Osteocyte (in vitro differentiated cells): ENCODE measurements at regions not wholly inside any gene's neighbourhood (a gene's known extent, or its start where the extent isn't known, plus 50 kb on each side); places are given as distances from the start of the nearest gene placed in this dataset.

Experiments used
- DNase-seq: peaks from one replicate; pipeline ENCODE4 v3.0.0; 2021; ENCODE audit warnings: mixed read lengths; ENCODE audit not compliant: unreplicated experiment; ENCODE audit errors: extremely low spot score
- H3K27ac Mint-ChIP-seq: one replicate; pipeline ENCODE4 v1.8.0; 2021; ENCODE audit warnings: mild to moderate bottlenecking, mixed read lengths; ENCODE audit not compliant: unreplicated experiment
- H3K27me3 Mint-ChIP-seq: one replicate; pipeline ENCODE4 v1.8.0; 2021; ENCODE audit warnings: mixed read lengths; ENCODE audit not compliant: unreplicated experiment
- H3K36me3 Mint-ChIP-seq: one replicate; pipeline ENCODE4 v1.8.0; 2021; ENCODE audit warnings: mixed read lengths; ENCODE audit not compliant: unreplicated experiment
- H3K4me1 Mint-ChIP-seq: one replicate; pipeline ENCODE4 v1.8.0; 2021; ENCODE audit warnings: mixed read lengths; ENCODE audit not compliant: unreplicated experiment
- H3K4me3 Mint-ChIP-seq: one replicate; pipeline ENCODE4 v1.8.0; 2021; ENCODE audit warnings: mild to moderate bottlenecking, moderate library complexity, mixed read lengths; ENCODE audit not compliant: unreplicated experiment
- H3K9me3 Mint-ChIP-seq: one replicate; pipeline ENCODE4 v1.8.0; 2021; ENCODE audit warnings: mixed read lengths; ENCODE audit not compliant: unreplicated experiment
- TF ChIP-seq, protein P1 (sequence below): fragments of 200-600 bp; sonication (generic); IDR thresholded peaks from 2 replicates; pipeline ENCODE4 v1.5.0; 2021; ENCODE audit warnings: antibody characterized with exemption, mild to moderate bottlenecking, moderate library complexity

DNA sequence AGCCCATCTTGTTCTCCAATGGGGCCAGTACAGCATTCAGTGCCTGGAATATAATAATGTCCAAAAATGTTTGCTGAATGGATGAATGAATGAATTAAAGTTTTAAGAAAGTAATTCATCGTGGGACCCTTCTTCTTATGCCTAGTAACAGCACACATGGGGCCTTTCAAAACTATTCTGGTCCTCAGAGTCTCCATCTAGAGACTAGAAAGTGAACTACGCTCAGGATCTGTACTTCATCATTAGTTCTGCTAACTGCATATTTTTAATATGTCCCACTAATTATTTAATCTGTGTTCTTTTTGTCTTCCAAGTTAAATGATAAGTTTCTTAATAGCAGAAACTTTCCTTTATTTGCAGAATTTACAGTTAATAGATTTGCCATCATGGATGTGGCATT, 172.5 kb downstream of the SMAD2 start:
- H3K27ac Mint-ChIP-seq = no peak overlapping the region
- H3K4me3 Mint-ChIP-seq = no peak overlapping the region
- peaks cover 13% of the 10 kb centered on the region for H3K9me3 Mint-ChIP-seq
- peaks cover 3% of the 10 kb centered on the region for H3K36me3 Mint-ChIP-seq
- H3K4me1 Mint-ChIP-seq = no peaks in the 10 kb centered on the region
- peaks cover 22% of the 10 kb centered on the region for H3K27me3 Mint-ChIP-seq
- TF ChIP-seq, protein P1, sequence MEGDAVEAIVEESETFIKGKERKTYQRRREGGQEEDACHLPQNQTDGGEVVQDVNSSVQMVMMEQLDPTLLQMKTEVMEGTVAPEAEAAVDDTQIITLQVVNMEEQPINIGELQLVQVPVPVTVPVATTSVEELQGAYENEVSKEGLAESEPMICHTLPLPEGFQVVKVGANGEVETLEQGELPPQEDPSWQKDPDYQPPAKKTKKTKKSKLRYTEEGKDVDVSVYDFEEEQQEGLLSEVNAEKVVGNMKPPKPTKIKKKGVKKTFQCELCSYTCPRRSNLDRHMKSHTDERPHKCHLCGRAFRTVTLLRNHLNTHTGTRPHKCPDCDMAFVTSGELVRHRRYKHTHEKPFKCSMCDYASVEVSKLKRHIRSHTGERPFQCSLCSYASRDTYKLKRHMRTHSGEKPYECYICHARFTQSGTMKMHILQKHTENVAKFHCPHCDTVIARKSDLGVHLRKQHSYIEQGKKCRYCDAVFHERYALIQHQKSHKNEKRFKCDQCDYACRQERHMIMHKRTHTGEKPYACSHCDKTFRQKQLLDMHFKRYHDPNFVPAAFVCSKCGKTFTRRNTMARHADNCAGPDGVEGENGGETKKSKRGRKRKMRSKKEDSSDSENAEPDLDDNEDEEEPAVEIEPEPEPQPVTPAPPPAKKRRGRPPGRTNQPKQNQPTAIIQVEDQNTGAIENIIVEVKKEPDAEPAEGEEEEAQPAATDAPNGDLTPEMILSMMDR = peak; percentile 8
- DNase-seq = no peak

DNA sequence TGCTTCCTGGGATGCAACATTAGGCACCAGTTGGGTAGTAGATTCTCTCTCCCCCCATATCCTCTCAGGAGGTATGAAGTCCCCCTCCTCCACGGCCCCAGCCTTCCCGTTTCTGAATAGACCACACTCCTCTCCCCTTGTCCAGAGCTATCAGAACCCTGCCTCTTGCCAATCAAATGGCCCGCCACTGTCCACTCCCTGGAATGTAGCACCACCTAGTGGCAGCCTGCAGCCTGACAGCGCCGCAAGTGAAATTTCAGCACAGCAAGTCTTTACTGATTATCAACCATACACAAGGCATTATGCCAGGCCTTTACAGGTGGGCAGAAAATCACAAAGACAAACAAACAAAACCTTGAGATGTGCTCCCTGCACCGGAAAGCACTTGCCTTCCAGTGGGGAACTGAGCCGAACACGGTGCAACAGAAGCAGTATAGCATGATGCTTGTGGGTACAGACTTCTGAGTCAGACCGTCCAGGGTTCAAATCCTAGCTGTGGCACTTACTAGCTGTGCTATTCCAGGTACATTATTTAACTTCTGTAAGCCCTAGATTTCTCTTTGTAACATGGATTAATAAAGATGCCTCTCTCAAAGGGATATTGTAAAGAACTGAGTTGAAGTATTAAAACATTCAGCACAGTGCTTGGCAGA, 174.0 kb downstream of the SMAD2 start:
- TF ChIP-seq, protein P1 = peak; percentile 82
- H3K4me1 Mint-ChIP-seq = no peaks in the 10 kb centered on the region
- H3K4me3 Mint-ChIP-seq = no peak overlapping the region
- peaks cover 3% of the 10 kb centered on the region for H3K36me3 Mint-ChIP-seq
- H3K27me3 Mint-ChIP-seq = peaks cover 14% of the 10 kb centered on the region
- no peak for DNase-seq
- no peak overlapping the region for H3K27ac Mint-ChIP-seq
- H3K9me3 Mint-ChIP-seq = peaks cover 10% of the 10 kb centered on the region

DNA sequence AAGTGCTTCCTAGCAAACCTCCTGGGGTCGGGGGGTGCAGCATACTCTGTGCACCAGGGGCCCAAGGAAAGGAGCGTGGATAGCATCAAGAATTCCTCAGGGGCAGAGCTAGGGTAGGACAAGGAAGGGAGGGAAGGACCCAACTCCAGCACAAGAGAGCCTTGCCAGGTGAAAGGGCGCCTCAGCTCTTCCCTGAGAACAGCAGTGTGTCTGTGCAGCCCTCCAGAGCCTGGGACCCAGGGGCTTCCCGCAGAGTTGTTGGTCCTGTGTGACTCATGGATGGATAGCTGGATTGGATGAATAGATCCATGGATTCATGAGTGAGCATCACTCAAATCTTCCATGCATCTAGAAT, 175.4 kb downstream of the SMAD2 start:
- Mint-ChIP-seq H3K27ac (no peak overlapping the region), H3K27me3 (peaks cover 9% of the 10 kb centered on the region), H3K36me3 (no peaks in the 10 kb centered on the region), H3K4me1 (no peaks in the 10 kb centered on the region), H3K9me3 (peaks cover 3% of the 10 kb centered on the region), H3K4me3 (no peak overlapping the region)
- no peak for DNase-seq
- TF ChIP-seq, protein P1 = no peak

DNA sequence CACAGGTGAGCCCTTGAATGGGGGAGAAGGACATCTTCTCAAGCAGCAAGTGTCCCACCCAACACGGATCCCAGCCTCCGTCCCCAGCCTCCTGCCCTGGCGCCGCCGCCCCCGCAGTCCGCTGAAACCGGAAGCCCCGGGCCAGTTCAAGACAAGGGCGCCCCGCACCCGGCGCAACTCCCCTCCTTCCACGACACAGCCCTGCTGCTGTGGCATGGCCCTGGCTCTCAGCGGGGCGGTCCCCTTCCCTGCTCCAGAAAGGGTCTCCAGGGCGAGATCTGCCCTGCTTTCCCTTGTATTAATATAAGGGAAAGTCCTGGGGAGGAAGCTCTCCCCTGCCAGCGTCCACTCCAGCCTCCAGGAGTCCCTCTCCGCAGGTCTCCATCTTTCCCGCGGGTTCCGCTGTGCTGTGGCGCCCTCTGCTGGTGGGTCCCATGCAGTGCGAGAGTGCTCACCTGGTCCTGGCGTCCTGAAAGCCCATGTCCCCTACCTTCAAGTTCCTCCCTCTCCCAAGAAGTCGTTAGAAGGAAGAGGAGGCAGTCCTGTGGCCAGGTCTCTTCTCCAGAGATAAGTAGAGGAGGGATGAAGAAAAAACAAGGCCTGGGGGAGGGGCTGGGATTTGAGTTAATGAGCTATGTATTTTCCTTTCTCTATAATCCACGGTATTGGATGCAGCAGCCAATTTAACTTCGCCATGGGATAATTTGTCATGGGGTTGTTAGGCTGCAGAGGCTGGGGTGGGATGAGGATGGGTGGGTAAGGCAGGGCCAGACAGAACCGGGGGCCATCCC, 176.0 kb downstream of the SMAD2 start:
- no peaks in the 10 kb centered on the region for H3K9me3 Mint-ChIP-seq
- TF ChIP-seq, protein P1 = peak; percentile 56
- no peak overlapping the region for H3K27ac Mint-ChIP-seq
- peaks cover 9% of the 10 kb centered on the region for H3K27me3 Mint-ChIP-seq
- no peaks in the 10 kb centered on the region for H3K4me1 Mint-ChIP-seq
- no peaks in the 10 kb centered on the region for H3K36me3 Mint-ChIP-seq
- no peak for DNase-seq
- H3K4me3 Mint-ChIP-seq = no peak overlapping the region
